KMS-11 (cell line): ENCODE measurements at regions not wholly inside any gene's neighbourhood (a gene's known extent, or its start where the extent isn't known, plus 50 kb on each side); places are given as distances from the start of the nearest gene placed in this dataset.
"Not testable (repeated sequence)": the region's sequence is repeated elsewhere in the genome, so short reads cannot be mapped to it uniquely, and the experiment has no call there.

Experiments used
- H2AFZ ChIP-seq: fragments of 200-600 bp; sonication (generic); 2 replicates; pipeline ENCODE4 v1.6.1; 2016; ENCODE audit warnings: antibody characterized with exemption, mixed run types, low read depth
- H3K27ac ChIP-seq: fragments of 200-600 bp; sonication (generic); 2 replicates; pipeline ENCODE4 v1.6.1; 2016; ENCODE audit warnings: mild to moderate bottlenecking, mixed run types
- H3K27me3 ChIP-seq: fragments of 200-600 bp; sonication (generic); 2 replicates; pipeline ENCODE4 v1.6.1; 2017; ENCODE audit warnings: mild to moderate bottlenecking, low read depth, mixed run types, moderate library complexity; ENCODE audit not compliant: insufficient read depth
- H3K36me3 ChIP-seq: fragments of 200-600 bp; sonication (generic); 2 replicates; pipeline ENCODE4 v1.6.1; 2017; ENCODE audit warnings: mild to moderate bottlenecking, mixed run types; ENCODE audit not compliant: insufficient read depth
- H3K4me1 ChIP-seq: fragments of 200-600 bp; sonication (generic); 2 replicates; pipeline ENCODE4 v1.6.1; 2016; ENCODE audit warnings: mild to moderate bottlenecking, low read depth, mixed run types; ENCODE audit not compliant: poor library complexity, severe bottlenecking
- H3K4me2 ChIP-seq: fragments of 200-600 bp; sonication (generic); 2 replicates; pipeline ENCODE4 v1.7.0; 2016; ENCODE audit warnings: mild to moderate bottlenecking, mixed run types
- H3K4me3 ChIP-seq: fragments of 200-600 bp; sonication (generic); IDR thresholded peaks from 2 replicates; pipeline ENCODE4 v1.6.1; 2017; ENCODE audit warnings: low read depth, low read length, mixed read lengths; ENCODE audit not compliant: insufficient read depth
- H3K79me2 ChIP-seq: fragments of 200-600 bp; sonication (generic); 2 replicates; pipeline ENCODE4 v1.6.1; 2016; ENCODE audit warnings: low read depth, mixed run types; ENCODE audit not compliant: insufficient read depth
- H3K9ac ChIP-seq: fragments of 200-600 bp; sonication (generic); 2 replicates; pipeline ENCODE4 v1.6.1; 2016; ENCODE audit warnings: mild to moderate bottlenecking, mixed run types
- H4K20me1 ChIP-seq: fragments of 200-600 bp; sonication (generic); 2 replicates; pipeline ENCODE4 v1.6.1; 2016; ENCODE audit warnings: mild to moderate bottlenecking, mixed run types; ENCODE audit not compliant: insufficient read depth
- TF ChIP-seq, protein P1 (sequence below): fragments of 200-600 bp; sonication (generic); conservative IDR thresholded peaks from 2 replicates; pipeline ENCODE4 v1.6.1; 2017; ENCODE audit warnings: low read depth, mild to moderate bottlenecking, antibody characterized with exemption, low read length, moderate library complexity, mixed read lengths

DNA sequence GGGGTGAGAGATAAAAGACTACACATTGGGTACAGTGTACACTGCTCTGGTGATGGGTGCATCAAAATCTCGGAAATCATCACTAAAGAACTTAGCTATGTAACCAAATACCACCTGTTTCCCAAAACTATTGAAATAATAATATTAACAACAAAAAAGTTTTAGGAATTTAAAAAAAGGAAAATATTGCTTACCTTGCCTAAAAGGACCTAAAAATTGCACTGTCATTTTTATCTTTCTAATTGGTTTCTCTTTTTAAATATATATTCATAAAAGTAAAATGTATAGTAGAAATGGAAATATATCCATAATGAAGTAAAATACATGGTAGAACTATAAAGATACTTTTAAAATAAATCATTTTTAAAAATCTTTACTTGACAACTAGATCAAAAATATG is 719.3 kb upstream of the RGS18 start:
- H3K4me2 ChIP-seq: no peak overlapping the region
- H3K27me3 ChIP-seq: no peaks in the 10 kb centered on the region
- no peaks in the 10 kb centered on the region for H3K79me2 ChIP-seq
- no peak overlapping the region for H3K27ac ChIP-seq
- H3K4me1 ChIP-seq: no peaks in the 10 kb centered on the region
- H3K9ac ChIP-seq: no peak overlapping the region
- no peak overlapping the region for H3K4me3 ChIP-seq
- TF ChIP-seq, protein P1, sequence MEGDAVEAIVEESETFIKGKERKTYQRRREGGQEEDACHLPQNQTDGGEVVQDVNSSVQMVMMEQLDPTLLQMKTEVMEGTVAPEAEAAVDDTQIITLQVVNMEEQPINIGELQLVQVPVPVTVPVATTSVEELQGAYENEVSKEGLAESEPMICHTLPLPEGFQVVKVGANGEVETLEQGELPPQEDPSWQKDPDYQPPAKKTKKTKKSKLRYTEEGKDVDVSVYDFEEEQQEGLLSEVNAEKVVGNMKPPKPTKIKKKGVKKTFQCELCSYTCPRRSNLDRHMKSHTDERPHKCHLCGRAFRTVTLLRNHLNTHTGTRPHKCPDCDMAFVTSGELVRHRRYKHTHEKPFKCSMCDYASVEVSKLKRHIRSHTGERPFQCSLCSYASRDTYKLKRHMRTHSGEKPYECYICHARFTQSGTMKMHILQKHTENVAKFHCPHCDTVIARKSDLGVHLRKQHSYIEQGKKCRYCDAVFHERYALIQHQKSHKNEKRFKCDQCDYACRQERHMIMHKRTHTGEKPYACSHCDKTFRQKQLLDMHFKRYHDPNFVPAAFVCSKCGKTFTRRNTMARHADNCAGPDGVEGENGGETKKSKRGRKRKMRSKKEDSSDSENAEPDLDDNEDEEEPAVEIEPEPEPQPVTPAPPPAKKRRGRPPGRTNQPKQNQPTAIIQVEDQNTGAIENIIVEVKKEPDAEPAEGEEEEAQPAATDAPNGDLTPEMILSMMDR: no peak
- H4K20me1 ChIP-seq: no peaks in the 10 kb centered on the region
- H2AFZ ChIP-seq: no peak overlapping the region
- no peaks in the 10 kb centered on the region for H3K36me3 ChIP-seq

- H3K4me3 ChIP-seq, H3K79me2 ChIP-seq, H3K27me3 ChIP-seq, H3K36me3 ChIP-seq, H3K4me2 ChIP-seq, H4K20me1 ChIP-seq, H2AFZ ChIP-seq, H3K4me1 ChIP-seq, H3K27ac ChIP-seq, H3K9ac ChIP-seq: not testable (repeated sequence)
Observed at GRCh38 chr1:191448279-191448678, 710.0 kb upstream of the RGS18 start.

DNA sequence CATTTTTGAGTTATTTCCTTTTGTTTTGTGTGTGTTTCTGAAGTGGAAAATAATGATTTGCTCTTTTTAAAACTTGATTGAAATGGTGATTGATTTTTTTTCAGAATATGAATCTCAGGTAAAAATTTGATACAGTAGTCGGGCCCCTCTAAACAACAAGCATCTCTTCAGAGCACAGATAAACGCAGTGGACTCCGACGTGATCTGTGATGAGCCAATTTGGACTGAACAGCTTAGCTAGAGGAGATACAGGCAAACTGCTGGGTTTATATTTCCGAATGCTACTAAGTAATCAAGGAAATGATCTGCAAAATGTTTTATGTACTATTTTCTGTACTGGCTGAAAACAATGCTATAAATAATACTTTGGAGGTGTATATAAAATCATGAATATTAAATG is 705.7 kb upstream of the RGS18 start:
- Histone ChIP-seq H3K4me2 (no peak overlapping the region), H3K4me1 (no peaks in the 10 kb centered on the region), H2AFZ (no peak overlapping the region), H3K9ac (no peak overlapping the region), H3K36me3 (no peaks in the 10 kb centered on the region), H3K4me3 (no peak overlapping the region), H3K27me3 (no peaks in the 10 kb centered on the region), H3K79me2 (no peaks in the 10 kb centered on the region), H3K27ac (no peak overlapping the region), H4K20me1 (no peaks in the 10 kb centered on the region)
- TF ChIP-seq, protein P1: no peak

DNA sequence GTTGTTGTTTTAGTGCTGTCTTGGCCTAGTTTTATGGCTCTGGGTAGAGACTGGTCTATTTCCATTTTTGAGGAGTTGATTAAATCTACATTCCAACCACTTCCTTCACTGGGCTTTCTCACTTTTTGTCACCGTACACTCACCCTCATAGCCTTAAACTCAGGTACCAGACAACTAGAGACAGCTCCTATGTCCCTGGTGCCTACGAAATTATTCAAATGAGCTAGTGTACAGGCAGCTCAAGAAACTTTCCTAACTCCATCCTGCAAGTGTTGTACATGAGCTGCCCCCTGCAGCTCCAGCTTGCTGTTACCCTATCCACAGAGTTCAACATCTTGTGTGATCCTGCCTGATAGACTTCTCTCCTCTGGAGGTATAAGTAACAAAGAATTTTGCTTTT is 704.8 kb upstream of the RGS18 start:
- H3K4me3 ChIP-seq: no peak overlapping the region
- H3K27me3 ChIP-seq: no peaks in the 10 kb centered on the region
- H3K4me2 ChIP-seq: no peak overlapping the region
- H3K36me3 ChIP-seq: no peaks in the 10 kb centered on the region
- H3K4me1 ChIP-seq: no peaks in the 10 kb centered on the region
- H4K20me1 ChIP-seq: no peaks in the 10 kb centered on the region
- H3K79me2 ChIP-seq: no peaks in the 10 kb centered on the region
- no peak overlapping the region for H3K9ac ChIP-seq
- TF ChIP-seq, protein P1: no peak
- H3K27ac ChIP-seq: no peak overlapping the region
- H2AFZ ChIP-seq: no peak overlapping the region

DNA sequence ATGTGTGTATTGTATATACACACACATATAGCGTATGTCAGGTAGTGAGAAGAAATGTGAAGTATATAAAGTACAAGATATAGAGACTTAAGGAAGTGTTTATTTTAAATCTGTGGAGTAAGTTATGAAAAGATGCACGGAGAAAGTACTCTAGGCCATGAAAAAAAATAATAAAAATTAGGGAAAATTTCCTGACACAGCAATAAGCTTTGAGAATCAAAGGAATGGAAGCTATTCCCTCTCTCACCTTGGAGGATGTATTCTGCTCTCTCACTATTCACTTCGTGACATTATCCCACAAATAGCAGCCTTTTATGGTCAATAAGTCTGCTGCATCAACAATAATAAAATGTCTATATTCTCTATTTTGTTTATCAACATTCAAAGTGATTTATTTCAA is 700.4 kb upstream of the RGS18 start:
- no peaks in the 10 kb centered on the region for H3K36me3 ChIP-seq
- H3K27ac ChIP-seq: no peak overlapping the region
- no peak overlapping the region for H3K4me2 ChIP-seq
- TF ChIP-seq, protein P1: no peak
- no peaks in the 10 kb centered on the region for H3K27me3 ChIP-seq
- no peaks in the 10 kb centered on the region for H4K20me1 ChIP-seq
- H3K79me2 ChIP-seq: no peaks in the 10 kb centered on the region
- no peak overlapping the region for H2AFZ ChIP-seq
- no peak overlapping the region for H3K9ac ChIP-seq
- H3K4me3 ChIP-seq: no peak overlapping the region
- no peaks in the 10 kb centered on the region for H3K4me1 ChIP-seq
